GM23338 (cell line): ENCODE measurements at regions not wholly inside any gene's neighbourhood (a gene's known extent, or its start where the extent isn't known, plus 50 kb on each side); places are given as distances from the start of the nearest gene placed in this dataset.
A peak's percentile ranks its signal among the peaks of the same experiment; 100 is the strongest.

Experiments
- ATAC-seq: fragments of 200-7000 bp; cut with Tn5 transposase; 3 replicates; pipeline ENCODE4 v1.9.1; 2020
- DNase-seq: peaks from one replicate; pipeline ENCODE4 v3.0.0-alpha.2; 2015; ENCODE audit warnings: low spot score
- H2AFZ ChIP-seq: fragments of 200-600 bp; sonication (generic); 2 replicates; pipeline ENCODE4 v1.8.0; 2016; ENCODE audit warnings: antibody characterized with exemption, mild to moderate bottlenecking, moderate library complexity
- H3F3A ChIP-seq: fragments of 200-600 bp; sonication (generic); replicated peaks from 2 replicates; pipeline ENCODE4 v1.8.0; 2017; ENCODE audit warnings: antibody characterized with exemption, mixed run types, low read depth
- H3K27ac ChIP-seq: fragments of 200-600 bp; sonication (generic); 2 replicates; pipeline ENCODE4 v1.6.1; 2016; ENCODE audit warnings: low read depth
- H3K27me3 ChIP-seq: fragments of 200-600 bp; sonication (generic); 2 replicates; pipeline ENCODE4 v1.8.0; 2016; ENCODE audit warnings: mild to moderate bottlenecking, mixed run types, moderate library complexity; ENCODE audit not compliant: insufficient read depth
- H3K36me3 ChIP-seq: fragments of 200-600 bp; sonication (generic); 2 replicates; pipeline ENCODE4 v1.8.0; 2016; ENCODE audit warnings: mild to moderate bottlenecking; ENCODE audit not compliant: insufficient read depth
- H3K4me1 ChIP-seq: fragments of 200-600 bp; sonication (generic); 2 replicates; pipeline ENCODE4 v1.8.0; 2016; ENCODE audit warnings: mild to moderate bottlenecking, moderate library complexity; ENCODE audit not compliant: insufficient read depth
- H3K4me2 ChIP-seq: fragments of 200-600 bp; sonication (generic); 2 replicates; pipeline ENCODE4 v1.7.1; 2017; ENCODE audit warnings: mixed run types
- H3K4me3 ChIP-seq: fragments of 200-600 bp; sonication (generic); 2 replicates; pipeline ENCODE4 v1.6.1; 2016; ENCODE audit warnings: mixed run types
- H3K79me2 ChIP-seq: fragments of 200-600 bp; sonication (generic); replicated peaks from 2 replicates; pipeline ENCODE4 v1.8.0; 2017; ENCODE audit warnings: mild to moderate bottlenecking; ENCODE audit not compliant: insufficient read depth
- H3K9me2 ChIP-seq: fragments of 200-600 bp; sonication (generic); 2 replicates; pipeline ENCODE4 v1.8.0; 2017; ENCODE audit not compliant: insufficient read depth
- H4K20me1 ChIP-seq: fragments of 200-600 bp; sonication (generic); replicated peaks from 2 replicates; pipeline ENCODE4 v1.8.0; 2017; ENCODE audit warnings: mild to moderate bottlenecking; ENCODE audit not compliant: insufficient read depth
- H3K27ac Mint-ChIP-seq: 2 replicates; pipeline ENCODE4 v1.8.0; 2020; ENCODE audit warnings: inconsistent platforms, mild to moderate bottlenecking, moderate library complexity, mixed read lengths
- H3K27me3 Mint-ChIP-seq: 3 replicates; pipeline ENCODE4 v1.8.0; 2022; ENCODE audit warnings: low read depth, mild to moderate bottlenecking, moderate library complexity, mixed read lengths, inconsistent platforms; ENCODE audit not compliant: insufficient read depth, poor library complexity
- H3K36me3 Mint-ChIP-seq: 3 replicates; pipeline ENCODE4 v1.8.0; 2021; ENCODE audit warnings: low read depth, mild to moderate bottlenecking, inconsistent platforms, moderate library complexity, mixed read lengths
- H3K4me1 Mint-ChIP-seq: 3 replicates; pipeline ENCODE4 v1.8.0; 2020; ENCODE audit warnings: mild to moderate bottlenecking, inconsistent platforms, mixed read lengths
- H3K4me3 Mint-ChIP-seq: 3 replicates; pipeline ENCODE4 v1.8.0; 2021; ENCODE audit warnings: moderate library complexity, mild to moderate bottlenecking, inconsistent platforms, mixed read lengths
- H3K9me3 Mint-ChIP-seq: 3 replicates; pipeline ENCODE4 v1.8.0; 2020; ENCODE audit warnings: moderate library complexity, mild to moderate bottlenecking, inconsistent platforms, mixed read lengths
- CREB1 ChIP-seq: fragments of 250-450 bp; sonication (Bioruptor Pico); IDR thresholded peaks from 2 replicates; pipeline ENCODE4 v1.5.0; 2020; ENCODE audit warnings: low read depth, mild to moderate bottlenecking, moderate library complexity
- CTCF ChIP-seq, 2 experiments: fragments of 200-600 bp in 1 of 2; sonication (generic) in 1 of 2; conservative IDR thresholded peaks; 2 replicates each; pipeline versions ENCODE4 v1.5.1 to v1.6.1; 2016 to 2017; ENCODE audit warnings: antibody characterized with exemption in 2 of 2, low read depth in 2 of 2, mild to moderate bottlenecking in 2 of 2, moderate library complexity in 1 of 2
- EZH2 ChIP-seq: fragments of 200-600 bp; sonication (generic); IDR thresholded peaks from one replicate; pipeline ENCODE4 v1.8.0; 2017; ENCODE audit warnings: antibody characterized with exemption, mild to moderate bottlenecking, low read depth; ENCODE audit not compliant: unreplicated experiment
- EZH2phosphoT487 ChIP-seq: fragments of 200-600 bp; sonication (generic); IDR thresholded peaks from one replicate; pipeline ENCODE4 v1.8.1; 2018; ENCODE audit warnings: antibody characterized with exemption; ENCODE audit not compliant: unreplicated experiment
- JUNB ChIP-seq: IDR thresholded peaks from one replicate; pipeline ENCODE4 v1.6.1; 2016; ENCODE audit warnings: antibody characterized with exemption; ENCODE audit not compliant: unreplicated experiment
- NANOG ChIP-seq: IDR thresholded peaks from 2 replicates; pipeline ENCODE4 v1.6.1; 2016; ENCODE audit warnings: antibody characterized with exemption, borderline replicate concordance
- POLR2AphosphoS5 ChIP-seq: IDR thresholded peaks from 2 replicates; pipeline ENCODE4 v1.6.1; 2016; ENCODE audit warnings: antibody characterized with exemption, low read depth
- REST ChIP-seq: IDR thresholded peaks from one replicate; pipeline ENCODE4 v1.6.1; 2018; ENCODE audit warnings: antibody characterized with exemption; ENCODE audit not compliant: unreplicated experiment
- STAT1 ChIP-seq: IDR thresholded peaks from one replicate; pipeline ENCODE4 v1.6.1; 2016; ENCODE audit warnings: antibody characterized with exemption; ENCODE audit not compliant: unreplicated experiment
- ZNF114 ChIP-seq: fragments of 250-450 bp; sonication (Bioruptor Pico); IDR thresholded peaks from 2 replicates; pipeline ENCODE4 v1.5.0; 2020; ENCODE audit warnings: mild to moderate bottlenecking, moderate library complexity
- ZNF331 ChIP-seq: fragments of 250-450 bp; sonication (Bioruptor Pico); IDR thresholded peaks from 2 replicates; pipeline ENCODE4 v1.5.0; 2020; ENCODE audit warnings: low read depth, mild to moderate bottlenecking, moderate library complexity
- TF ChIP-seq, protein P1 (sequence below): fragments of 250-450 bp; sonication (Bioruptor Pico); IDR thresholded peaks from 2 replicates; pipeline ENCODE4 v1.5.0; 2020; ENCODE audit warnings: mild to moderate bottlenecking, moderate library complexity
- TF ChIP-seq, protein P2 (sequence below): IDR thresholded peaks from 2 replicates; pipeline ENCODE4 v1.6.1; 2016; ENCODE audit warnings: antibody characterized with exemption

DNA sequence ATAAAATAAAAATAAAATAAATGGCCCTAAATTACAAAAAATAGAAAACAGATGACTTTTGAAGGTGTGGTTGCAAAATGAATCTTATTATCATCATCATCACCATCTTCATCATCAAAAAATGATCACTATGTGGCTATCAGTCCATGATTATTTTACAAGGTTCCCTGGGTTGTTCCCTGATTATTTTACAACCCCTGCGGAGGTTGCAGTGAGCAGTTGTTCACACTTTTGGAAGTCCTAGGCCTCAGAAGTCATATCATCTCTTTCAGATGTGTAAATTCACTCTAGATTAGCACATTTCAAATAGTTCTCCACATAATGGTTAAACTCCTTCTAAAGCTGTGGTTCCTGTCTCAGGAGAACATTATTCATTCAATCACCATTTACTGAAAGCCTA lies 57.4 kb upstream of the NR5A2 start:
- H3K4me3 ChIP-seq, result no peak overlapping the region
- Mint-ChIP-seq H3K36me3 (no peaks in the 10 kb centered on the region), H3K4me1 (peaks cover 5% of the 10 kb centered on the region), H3K4me3 (no peak overlapping the region), H3K27ac (no peak overlapping the region), H3K9me3 (no peaks in the 10 kb centered on the region), H3K27me3 (peaks cover 5% of the 10 kb centered on the region)
- H3K9me2 ChIP-seq, result no peaks in the 10 kb centered on the region
- H3K4me1 ChIP-seq, result peaks cover 1% of the 10 kb centered on the region; the same call in 1 of the 2 replicates
- H4K20me1 ChIP-seq, result no peaks in the 10 kb centered on the region
- H3F3A ChIP-seq, result no peaks in the 10 kb centered on the region
- H3K27me3 ChIP-seq, result no peaks in the 10 kb centered on the region
- no peaks in the 10 kb centered on the region for H3K36me3 ChIP-seq
- H2AFZ ChIP-seq, result peak overlapping the region; percentile 47; the same call in 1 of the 2 replicates
- no peak for TF ChIP-seq EZH2phosphoT487
- TF ChIP-seq, protein P1, sequence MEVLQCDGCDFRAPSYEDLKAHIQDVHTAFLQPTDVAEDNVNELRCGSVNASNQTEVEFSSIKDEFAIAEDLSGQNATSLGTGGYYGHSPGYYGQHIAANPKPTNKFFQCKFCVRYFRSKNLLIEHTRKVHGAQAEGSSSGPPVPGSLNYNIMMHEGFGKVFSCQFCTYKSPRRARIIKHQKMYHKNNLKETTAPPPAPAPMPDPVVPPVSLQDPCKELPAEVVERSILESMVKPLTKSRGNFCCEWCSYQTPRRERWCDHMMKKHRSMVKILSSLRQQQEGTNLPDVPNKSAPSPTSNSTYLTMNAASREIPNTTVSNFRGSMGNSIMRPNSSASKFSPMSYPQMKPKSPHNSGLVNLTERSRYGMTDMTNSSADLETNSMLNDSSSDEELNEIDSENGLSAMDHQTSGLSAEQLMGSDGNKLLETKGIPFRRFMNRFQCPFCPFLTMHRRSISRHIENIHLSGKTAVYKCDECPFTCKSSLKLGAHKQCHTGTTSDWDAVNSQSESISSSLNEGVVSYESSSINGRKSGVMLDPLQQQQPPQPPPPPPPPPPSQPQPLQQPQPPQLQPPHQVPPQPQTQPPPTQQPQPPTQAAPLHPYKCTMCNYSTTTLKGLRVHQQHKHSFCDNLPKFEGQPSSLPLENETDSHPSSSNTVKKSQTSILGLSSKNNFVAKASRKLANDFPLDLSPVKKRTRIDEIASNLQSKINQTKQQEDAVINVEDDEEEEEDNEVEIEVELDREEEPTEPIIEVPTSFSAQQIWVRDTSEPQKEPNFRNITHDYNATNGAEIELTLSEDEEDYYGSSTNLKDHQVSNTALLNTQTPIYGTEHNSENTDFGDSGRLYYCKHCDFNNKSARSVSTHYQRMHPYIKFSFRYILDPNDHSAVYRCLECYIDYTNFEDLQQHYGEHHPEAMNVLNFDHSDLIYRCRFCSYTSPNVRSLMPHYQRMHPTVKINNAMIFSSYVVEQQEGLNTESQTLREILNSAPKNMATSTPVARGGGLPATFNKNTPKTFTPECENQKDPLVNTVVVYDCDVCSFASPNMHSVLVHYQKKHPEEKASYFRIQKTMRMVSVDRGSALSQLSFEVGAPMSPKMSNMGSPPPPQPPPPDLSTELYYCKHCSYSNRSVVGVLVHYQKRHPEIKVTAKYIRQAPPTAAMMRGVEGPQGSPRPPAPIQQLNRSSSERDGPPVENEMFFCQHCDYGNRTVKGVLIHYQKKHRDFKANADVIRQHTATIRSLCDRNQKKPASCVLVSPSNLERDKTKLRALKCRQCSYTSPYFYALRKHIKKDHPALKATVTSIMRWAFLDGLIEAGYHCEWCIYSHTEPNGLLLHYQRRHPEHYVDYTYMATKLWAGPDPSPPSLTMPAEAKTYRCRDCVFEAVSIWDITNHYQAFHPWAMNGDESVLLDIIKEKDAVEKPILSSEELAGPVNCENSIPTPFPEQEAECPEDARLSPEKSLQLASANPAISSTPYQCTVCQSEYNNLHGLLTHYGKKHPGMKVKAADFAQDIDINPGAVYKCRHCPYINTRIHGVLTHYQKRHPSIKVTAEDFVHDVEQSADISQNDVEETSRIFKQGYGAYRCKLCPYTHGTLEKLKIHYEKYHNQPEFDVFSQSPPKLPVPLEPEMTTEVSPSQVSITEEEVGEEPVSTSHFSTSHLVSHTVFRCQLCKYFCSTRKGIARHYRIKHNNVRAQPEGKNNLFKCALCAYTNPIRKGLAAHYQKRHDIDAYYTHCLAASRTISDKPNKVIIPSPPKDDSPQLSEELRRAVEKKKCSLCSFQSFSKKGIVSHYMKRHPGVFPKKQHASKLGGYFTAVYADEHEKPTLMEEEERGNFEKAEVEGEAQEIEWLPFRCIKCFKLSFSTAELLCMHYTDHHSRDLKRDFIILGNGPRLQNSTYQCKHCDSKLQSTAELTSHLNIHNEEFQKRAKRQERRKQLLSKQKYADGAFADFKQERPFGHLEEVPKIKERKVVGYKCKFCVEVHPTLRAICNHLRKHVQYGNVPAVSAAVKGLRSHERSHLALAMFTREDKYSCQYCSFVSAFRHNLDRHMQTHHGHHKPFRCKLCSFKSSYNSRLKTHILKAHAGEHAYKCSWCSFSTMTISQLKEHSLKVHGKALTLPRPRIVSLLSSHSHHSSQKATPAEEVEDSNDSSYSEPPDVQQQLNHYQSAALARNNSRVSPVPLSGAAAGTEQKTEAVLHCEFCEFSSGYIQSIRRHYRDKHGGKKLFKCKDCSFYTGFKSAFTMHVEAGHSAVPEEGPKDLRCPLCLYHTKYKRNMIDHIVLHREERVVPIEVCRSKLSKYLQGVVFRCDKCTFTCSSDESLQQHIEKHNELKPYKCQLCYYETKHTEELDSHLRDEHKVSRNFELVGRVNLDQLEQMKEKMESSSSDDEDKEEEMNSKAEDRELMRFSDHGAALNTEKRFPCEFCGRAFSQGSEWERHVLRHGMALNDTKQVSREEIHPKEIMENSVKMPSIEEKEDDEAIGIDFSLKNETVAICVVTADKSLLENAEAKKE (CRISPR knock-in tag), result no peak
- TF ChIP-seq CTCF (conservative IDR thresholded peaks at IDR 0.05; ENCODE audit: low read depth in 2 of 2), result no peak
- TF ChIP-seq JUNB, result no peak
- TF ChIP-seq ZNF114 (CRISPR knock-in tag), result no peak
- TF ChIP-seq, protein P2, sequence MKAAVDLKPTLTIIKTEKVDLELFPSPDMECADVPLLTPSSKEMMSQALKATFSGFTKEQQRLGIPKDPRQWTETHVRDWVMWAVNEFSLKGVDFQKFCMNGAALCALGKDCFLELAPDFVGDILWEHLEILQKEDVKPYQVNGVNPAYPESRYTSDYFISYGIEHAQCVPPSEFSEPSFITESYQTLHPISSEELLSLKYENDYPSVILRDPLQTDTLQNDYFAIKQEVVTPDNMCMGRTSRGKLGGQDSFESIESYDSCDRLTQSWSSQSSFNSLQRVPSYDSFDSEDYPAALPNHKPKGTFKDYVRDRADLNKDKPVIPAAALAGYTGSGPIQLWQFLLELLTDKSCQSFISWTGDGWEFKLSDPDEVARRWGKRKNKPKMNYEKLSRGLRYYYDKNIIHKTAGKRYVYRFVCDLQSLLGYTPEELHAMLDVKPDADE, result no peak
- no peak for TF ChIP-seq EZH2
- no peak for TF ChIP-seq CREB1 (CRISPR knock-in tag)
- TF ChIP-seq STAT1, result no peak
- no peak for TF ChIP-seq REST
- TF ChIP-seq NANOG, result no peak
- no peak for TF ChIP-seq ZNF331
- no peak for TF ChIP-seq POLR2AphosphoS5
- H3K4me2 ChIP-seq, result no peak overlapping the region
- no peak overlapping the region for H3K27ac ChIP-seq
- ATAC-seq, result no peak
- DNase-seq, result no peak
- H3K79me2 ChIP-seq, result no peaks in the 10 kb centered on the region
